ENCODE measurements at regions not wholly inside any gene's neighbourhood (a gene's known extent, or its start where the extent isn't known, plus 50 kb on each side); places are given as distances from the start of the nearest gene placed in this dataset.

- TF ChIP-seq E2F1 (CRISPR knock-in tag; IDR thresholded peaks at IDR 0.05) (no peak), HMGXB4 (CRISPR knock-in tag; IDR thresholded peaks at IDR 0.05) (no peak), NFE2L1 (CRISPR knock-in tag; IDR thresholded peaks at IDR 0.05) (no peak), GRHL2 (CRISPR knock-in tag; IDR thresholded peaks at IDR 0.05; ENCODE audit: insufficient replicate concordance, severe bottlenecking) (no peak), ZNF232 (CRISPR knock-in tag; IDR thresholded peaks at IDR 0.05) (no peak), TP53 (CRISPR knock-in tag; IDR thresholded peaks at IDR 0.05) (no peak), TEAD1 (CRISPR knock-in tag; IDR thresholded peaks at IDR 0.05) (no peak), ZNF263 (CRISPR knock-in tag; IDR thresholded peaks at IDR 0.05; ENCODE audit: low read depth) (no peak), ZNF425 (CRISPR knock-in tag; conservative IDR thresholded peaks at IDR 0.05) (no peak), EMX1 (CRISPR knock-in tag; IDR thresholded peaks at IDR 0.05) (no peak), NFATC4 (CRISPR knock-in tag; IDR thresholded peaks at IDR 0.05) (no peak), JAZF1 (CRISPR knock-in tag; IDR thresholded peaks at IDR 0.05) (no peak), STAT6 (CRISPR knock-in tag; conservative IDR thresholded peaks at IDR 0.05; ENCODE audit: low read depth) (no peak), USF2 (CRISPR knock-in tag; IDR thresholded peaks at IDR 0.05) (no peak), SP1 (CRISPR knock-in tag; conservative IDR thresholded peaks at IDR 0.05) (no peak)
- ATAC-seq (no peak), DNase-seq (ENCODE audit: low spot score) (no peak)
- ChIA-PET CTCF (interaction anchor here (1.4 kb wide), 1 partner anchor 161 kb away, joined by 4 read pairs; no protein-coding TSS in a partner anchor), POLR2A (no interaction called here)
- Mint-ChIP-seq H3K4me1 (peaks cover 27% of the 10 kb centered on the region), H3K4me3 (no peak overlapping the region), H3K36me3 (no peaks in the 10 kb centered on the region), H3K9me3 (peaks cover 4% of the 10 kb centered on the region; the same call in 1 of the 2 replicates), H3K27me3 (ENCODE audit: low read depth) (no peaks in the 10 kb centered on the region), H3K27ac (no peak overlapping the region)
Measured at GRCh38 chr10:45093945-45094344, 93.2 kb downstream of the ZNF22 start.

- H3K4me1 Mint-ChIP-seq = peaks cover 27% of the 10 kb centered on the region
- CTCF ChIA-PET = interaction anchor here (1.4 kb wide), 1 partner anchor 162 kb away, joined by 4 read pairs; no protein-coding TSS in a partner anchor
- H3K27ac Mint-ChIP-seq = peak overlapping the region; percentile 52; the same call in 1 of the 2 replicates
- H3K36me3 Mint-ChIP-seq = no peaks in the 10 kb centered on the region
- POLR2A ChIA-PET = no interaction called here
- ATAC-seq (no peak), DNase-seq (ENCODE audit: low spot score) (no peak)
- H3K4me3 Mint-ChIP-seq = no peak overlapping the region
- no peaks in the 10 kb centered on the region for H3K27me3 Mint-ChIP-seq (ENCODE audit: low read depth)
- H3K9me3 Mint-ChIP-seq = peaks cover 4% of the 10 kb centered on the region; the same call in 1 of the 2 replicates
- TF ChIP-seq ZNF219 (CRISPR knock-in tag; IDR thresholded peaks at IDR 0.05; ENCODE audit: borderline replicate concordance) (no peak), FOXJ3 (CRISPR knock-in tag; IDR thresholded peaks at IDR 0.05; ENCODE audit: borderline replicate concordance) (no peak), SMAD4 (CRISPR knock-in tag; IDR thresholded peaks at IDR 0.05) (no peak), RORB (CRISPR knock-in tag; IDR thresholded peaks at IDR 0.05) (no peak), ZNF512 (CRISPR knock-in tag; IDR thresholded peaks at IDR 0.05; ENCODE audit: borderline replicate concordance) (no peak), STAT6 (CRISPR knock-in tag; conservative IDR thresholded peaks at IDR 0.05; ENCODE audit: low read depth) (no peak), ATF2 (CRISPR knock-in tag; IDR thresholded peaks at IDR 0.05; ENCODE audit: borderline replicate concordance, low read depth) (no peak)
Measured at GRCh38 chr10:45095286-45095685, 94.6 kb downstream of the ZNF22 start.
